Liver (tissue), 8 donors: ENCODE measurements at regions not wholly inside any gene's neighbourhood (a gene's known extent, or its start where the extent isn't known, plus 50 kb on each side); places are given as distances from the start of the nearest gene placed in this dataset.

Experiments used
- DNase-seq: peaks from one replicate; pipeline ENCODE4 v3.0.0-alpha.2; 2017; ENCODE audit warnings: low spot score
- H3K27ac ChIP-seq, 2 donors: one replicate each; pipeline ENCODE4 v1.7.0; 2013; ENCODE audit warnings: inconsistent platforms in 2 of 2, low read length in 2 of 2, control low read depth in 1 of 2, low read depth in 1 of 2, mild to moderate bottlenecking in 1 of 2
- H3K27me3 ChIP-seq, 4 donors: one replicate each; pipeline versions ENCODE4 v1.6.1 to v1.7.0; 2013; ENCODE audit warnings: low read length in 3 of 4, inconsistent platforms in 1 of 4, mild to moderate bottlenecking in 1 of 4, moderate library complexity in 1 of 4; ENCODE audit not compliant: control insufficient read depth in 4 of 4, insufficient read depth in 4 of 4
- H3K36me3 ChIP-seq, 4 donors: one replicate each; pipeline versions ENCODE4 v1.6.1 to v1.7.0; 2013; ENCODE audit warnings: low read length in 3 of 4, mild to moderate bottlenecking in 3 of 4, low read depth in 1 of 4, moderate library complexity in 1 of 4; ENCODE audit not compliant: control insufficient read depth in 4 of 4, insufficient read depth in 3 of 4
- H3K4me1 ChIP-seq, 4 donors: one replicate each; pipeline versions ENCODE4 v1.6.1 to v1.7.0; 2013; ENCODE audit warnings: low read length in 3 of 4, mild to moderate bottlenecking in 3 of 4, moderate library complexity in 1 of 4; ENCODE audit not compliant: control insufficient read depth in 4 of 4, insufficient read depth in 4 of 4
- H3K4me3 ChIP-seq, 3 donors: one replicate each; pipeline versions ENCODE4 v1.6.1 to v1.7.0; 2013; ENCODE audit warnings: low read length in 3 of 3, control low read depth in 1 of 3, low read depth in 1 of 3, mild to moderate bottlenecking in 1 of 3
- H3K9ac ChIP-seq, 2 donors: one replicate each; pipeline ENCODE4 v1.7.0; 2013; ENCODE audit warnings: low read length in 2 of 2, mild to moderate bottlenecking in 2 of 2, moderate library complexity in 2 of 2, control low read depth in 1 of 2, low read depth in 1 of 2
- H3K9me3 ChIP-seq, 4 donors: one replicate each; pipeline versions ENCODE4 v1.6.1 to v1.7.0; 2013; ENCODE audit warnings: low read length in 3 of 4; ENCODE audit not compliant: control insufficient read depth in 4 of 4
- ATF3 ChIP-seq: IDR thresholded peaks from 2 replicates; pipeline ENCODE4 v1.6.1; 2016; ENCODE audit warnings: antibody characterized with exemption
- CTCF ChIP-seq: fragments of 150-350 bp; IDR thresholded peaks from 2 replicates; pipeline ENCODE4 v1.5.1; 2017; ENCODE audit warnings: improper control_type of control experiment, low read depth, low read length; ENCODE audit not compliant: missing input control
- EGR1 ChIP-seq, 2 donors: IDR thresholded peaks; 2 replicates each; pipeline ENCODE4 v1.6.1; 2016 to 2018; ENCODE audit warnings: antibody characterized with exemption in 2 of 2, low read depth in 2 of 2
- FOXA1 ChIP-seq: IDR thresholded peaks from 2 replicates; pipeline ENCODE4 v1.6.1; 2016; ENCODE audit warnings: antibody characterized with exemption
- FOXA2 ChIP-seq: IDR thresholded peaks from 2 replicates; pipeline ENCODE4 v1.6.1; 2016; ENCODE audit warnings: antibody characterized with exemption
- GABPA ChIP-seq, 2 donors: IDR thresholded peaks in 1 of 2; conservative IDR thresholded peaks in 1 of 2; 2 replicates each; pipeline ENCODE4 v1.6.1; 2016; ENCODE audit warnings: antibody characterized with exemption in 2 of 2, mild to moderate bottlenecking in 1 of 2, moderate library complexity in 1 of 2
- HNF4A ChIP-seq, 2 donors: conservative IDR thresholded peaks; 2 replicates each; pipeline ENCODE4 v1.6.1; 2016; ENCODE audit warnings: antibody characterized with exemption in 2 of 2, mild to moderate bottlenecking in 2 of 2
- HNF4G ChIP-seq: IDR thresholded peaks from 2 replicates; pipeline ENCODE4 v1.6.1; 2016; ENCODE audit warnings: antibody characterized with exemption
- JUND ChIP-seq, 2 donors: IDR thresholded peaks; 2 replicates each; pipeline ENCODE4 v1.6.1; 2016; ENCODE audit warnings: antibody characterized with exemption in 2 of 2
- MAX ChIP-seq: IDR thresholded peaks from 2 replicates; pipeline ENCODE4 v1.6.1; 2016; ENCODE audit warnings: antibody characterized with exemption
- NR2F2 ChIP-seq: IDR thresholded peaks from 2 replicates; pipeline ENCODE4 v1.6.1; 2016; ENCODE audit warnings: antibody characterized with exemption
- RAD21 ChIP-seq, 2 donors: IDR thresholded peaks; 2 replicates each; pipeline ENCODE4 v1.6.1; 2016; ENCODE audit warnings: antibody characterized with exemption in 2 of 2, mild to moderate bottlenecking in 2 of 2
- REST ChIP-seq: IDR thresholded peaks from 2 replicates; pipeline ENCODE4 v1.6.1; 2016; ENCODE audit warnings: antibody characterized with exemption, mild to moderate bottlenecking
- RXRA ChIP-seq, 2 donors: IDR thresholded peaks; 2 replicates each; pipeline ENCODE4 v1.6.1; 2017 to 2018; ENCODE audit warnings: antibody characterized with exemption in 2 of 2, mild to moderate bottlenecking in 1 of 2
- SP1 ChIP-seq: IDR thresholded peaks from 2 replicates; pipeline ENCODE4 v1.6.1; 2018; ENCODE audit warnings: antibody characterized with exemption, mild to moderate bottlenecking
- TAF1 ChIP-seq: conservative IDR thresholded peaks from 2 replicates; pipeline ENCODE4 v1.6.1; 2016; ENCODE audit warnings: antibody characterized with exemption, mild to moderate bottlenecking
- YY1 ChIP-seq: IDR thresholded peaks from 2 replicates; pipeline ENCODE4 v1.6.1; 2016; ENCODE audit warnings: antibody characterized with exemption, mild to moderate bottlenecking
- ZBTB33 ChIP-seq: IDR thresholded peaks from 2 replicates; pipeline ENCODE4 v1.6.1; 2016; ENCODE audit warnings: antibody characterized with exemption
- WGBS: extraction: QIAGEN DNeasy Blood & Tissue Kit; methylation state at CpG from one replicate; pipeline ENCODE4 v1.1.7; 2013; 5-methylcytosine and 5-hydroxymethylcytosine counted together
- donor health status: healthy.
- donor health status: healthy.
- donor health status: healthy.
- donor health status: healthy.
- donor health status: healthy.

GRCh38 chr7:51867117-51867516 lies 550.5 kb upstream of the COBL start:
- 64% methylated on average over 2 of the region's 2 CpGs for WGBS
- H3K27ac ChIP-seq = no peak overlapping the region
- no peak overlapping the region for H3K9ac ChIP-seq
- H3K4me1 ChIP-seq = no peaks in the 10 kb centered on the region
- H3K9me3 ChIP-seq = no peaks in the 10 kb centered on the region
- no peak overlapping the region for H3K4me3 ChIP-seq
- no peaks in the 10 kb centered on the region for H3K36me3 ChIP-seq
- H3K27me3 ChIP-seq = no peaks in the 10 kb centered on the region
- TF ChIP-seq NR2F2 = no peak
- TF ChIP-seq FOXA1 = no peak
- TF ChIP-seq RXRA (IDR thresholded peaks at IDR 0.05) = no peak
- no peak for TF ChIP-seq ATF3
- TF ChIP-seq GABPA (IDR thresholded peaks at IDR 0.05 in 1 of 2, conservative IDR thresholded peaks at IDR 0.05 in 1 of 2) = no peak
- TF ChIP-seq HNF4G = no peak
- TF ChIP-seq YY1 = no peak
- TF ChIP-seq MAX = no peak
- no peak for TF ChIP-seq JUND (IDR thresholded peaks at IDR 0.05)
- TF ChIP-seq FOXA2 = no peak
- TF ChIP-seq SP1 = no peak
- TF ChIP-seq RAD21 (IDR thresholded peaks at IDR 0.05) = no peak
- TF ChIP-seq CTCF = no peak
- TF ChIP-seq ZBTB33 = no peak
- TF ChIP-seq HNF4A (conservative IDR thresholded peaks at IDR 0.05) = no peak
- no peak for TF ChIP-seq EGR1 (IDR thresholded peaks at IDR 0.05; ENCODE audit: low read depth in 2 of 2)
- TF ChIP-seq REST = no peak
- TF ChIP-seq TAF1 = no peak
- DNase-seq = no peak

- no peaks in the 10 kb centered on the region for H3K36me3 ChIP-seq
- no peak overlapping the region for H3K27ac ChIP-seq
- H3K4me1 ChIP-seq = no peaks in the 10 kb centered on the region
- no peak for DNase-seq
- no peak overlapping the region for H3K9ac ChIP-seq
- H3K27me3 ChIP-seq = no peaks in the 10 kb centered on the region
- 85% methylated on average over 2 of the region's 2 CpGs for WGBS
- H3K4me3 ChIP-seq = no peak overlapping the region
- H3K9me3 ChIP-seq = peaks cover 0 to 4% (median 4%) of the 10 kb centered on the region in 4 donors
- TF ChIP-seq SP1 = no peak
- TF ChIP-seq ZBTB33 = no peak
- no peak for TF ChIP-seq HNF4G
- no peak for TF ChIP-seq TAF1
- TF ChIP-seq RAD21 (IDR thresholded peaks at IDR 0.05) = no peak
- no peak for TF ChIP-seq ATF3
- no peak for TF ChIP-seq RXRA (IDR thresholded peaks at IDR 0.05)
- TF ChIP-seq JUND (IDR thresholded peaks at IDR 0.05) = no peak
- no peak for TF ChIP-seq MAX
- no peak for TF ChIP-seq NR2F2
- no peak for TF ChIP-seq FOXA1
- no peak for TF ChIP-seq GABPA (IDR thresholded peaks at IDR 0.05 in 1 of 2, conservative IDR thresholded peaks at IDR 0.05 in 1 of 2)
Measured at GRCh38 chr7:51860305-51860704, 543.7 kb upstream of the COBL start.
